HCT116 (cell line): ENCODE measurements at regions not wholly inside any gene's neighbourhood (a gene's known extent, or its start where the extent isn't known, plus 50 kb on each side); places are given as distances from the start of the nearest gene placed in this dataset.

Experiments
- ATAC-seq: fragments of 200-7000 bp; cut with Tn5 transposase; 2 replicates; pipeline ENCODE4 v1.9.1; 2020; ENCODE audit warnings: mild to moderate bottlenecking, moderate library complexity
- BruUV-seq: library from RNA; stranded (reverse); fragments of 400-500 nt; replicated peaks from 2 replicates; lab custom pipeline; 2021; lab: Mats Ljungman, UMichigan
- CTCF ChIA-PET: fragments of 300-600 bp; sonication (Branson Sonifier 250); formaldehyde crosslinking; loops from one replicate; lab custom pipeline; 2021; ENCODE audit warnings: antibody characterized with exemption; lab: Charles Lee
- POLR2A ChIA-PET: fragments of 300-600, 350-600 bp; sonication (Branson Sonifier 250); formaldehyde crosslinking; loops from one replicate; lab custom pipeline; 2021; ENCODE audit warnings: antibody characterized with exemption; lab: Charles Lee
- RAD21 ChIA-PET, 2 experiments: fragments of 300-600 bp; sonication (Branson Sonifier 250); formaldehyde crosslinking; loops; one replicate each; lab custom pipeline; 2023; ENCODE audit warnings: low total read pairs in 2 of 2; ENCODE audit not compliant: uncharacterized antibody in 2 of 2, unreplicated experiment in 2 of 2, low non-redundant PET in 1 of 2; lab: Charles Lee
- DNase-seq: peaks from one replicate; pipeline ENCODE4 v3.0.0-alpha.2; 2010; ENCODE audit warnings: low read depth, low spot score
- H2AFZ ChIP-seq: fragments of 200-600 bp; shearing (Covaris generic), sonication (generic); 2 replicates; pipeline ENCODE4 v1.6.1; 2017; ENCODE audit warnings: low read depth, mixed run types, mixed read lengths, antibody characterized with exemption, low read length; ENCODE audit not compliant: poor library complexity, severe bottlenecking
- H3K27ac ChIP-seq: 2 replicates; pipeline ENCODE4 v1.5.1; 2012; ENCODE audit warnings: low read depth, low read length
- H3K27me3 ChIP-seq: fragments of 200-600 bp; sonication (generic); 2 replicates; pipeline ENCODE4 v1.6.1; 2016; ENCODE audit warnings: mixed run types, low read length, mixed read lengths; ENCODE audit not compliant: insufficient read depth
- H3K36me3 ChIP-seq, 2 experiments: fragments of 200-500 bp in 1 of 2; fragments of 200-600 bp in 1 of 2; sonication (Bioruptor generic) in 1 of 2; sonication (generic) in 1 of 2; 2 replicates each; pipeline versions ENCODE4 v1.5.1 to v1.6.1; 2014 to 2016; ENCODE audit warnings: low read length in 2 of 2, inconsistent platforms in 1 of 2, mixed read lengths in 1 of 2, mixed run types in 1 of 2; ENCODE audit not compliant: insufficient read depth in 2 of 2, control insufficient read depth in 1 of 2
- H3K4me1 ChIP-seq, 2 experiments: fragments of 200-600 bp in 1 of 2; sonication (generic) in 1 of 2; 2 replicates each; pipeline versions ENCODE4 v1.5.1 to v1.6.1; 2012 to 2017; ENCODE audit warnings: low read length in 2 of 2, inconsistent platforms in 1 of 2, mild to moderate bottlenecking in 1 of 2, mixed read lengths in 1 of 2, mixed run types in 1 of 2, moderate library complexity in 1 of 2; ENCODE audit not compliant: insufficient read depth in 2 of 2, control insufficient read depth in 1 of 2
- H3K4me2 ChIP-seq: fragments of 200-600 bp; sonication (generic); 2 replicates; pipeline ENCODE4 v1.6.1; 2017; ENCODE audit warnings: mixed run types, low read length, mixed read lengths
- H3K4me3 ChIP-seq, 2 experiments: fragments of 200-600 bp in 1 of 2; sonication (generic) in 1 of 2; replicated peaks in 1 of 2; 2 replicates each; pipeline ENCODE4 v1.5.1; 2011 to 2016; ENCODE audit warnings: low read length in 2 of 2, control low read depth in 1 of 2, low read depth in 1 of 2, mild to moderate bottlenecking in 1 of 2, mixed read lengths in 1 of 2, mixed run types in 1 of 2
- H3K79me2 ChIP-seq: fragments of 200-600 bp; sonication (generic); 2 replicates; pipeline ENCODE4 v1.6.1; 2017; ENCODE audit warnings: mild to moderate bottlenecking, mixed run types, low read length, moderate library complexity, mixed read lengths; ENCODE audit not compliant: insufficient read depth
- H3K9ac ChIP-seq: fragments of 200-600 bp; sonication (generic); 2 replicates; pipeline ENCODE4 v1.6.1; 2016; ENCODE audit warnings: low read length, mixed read lengths
- H3K9me2 ChIP-seq: fragments of 200-600 bp; sonication (generic), shearing (Covaris generic); 2 replicates; pipeline ENCODE4 v1.6.1; 2017; ENCODE audit warnings: mixed run types, mild to moderate bottlenecking, moderate library complexity; ENCODE audit not compliant: insufficient read depth
- H3K9me3 ChIP-seq, 2 experiments: fragments of 200-500 bp in 1 of 2; fragments of 200-600 bp in 1 of 2; sonication (Bioruptor generic) in 1 of 2; sonication (generic) in 1 of 2; 2 replicates each; pipeline ENCODE4 v1.6.1; 2014 to 2017; ENCODE audit warnings: low read length in 2 of 2, mixed read lengths in 2 of 2, inconsistent platforms in 1 of 2, low read depth in 1 of 2, mild to moderate bottlenecking in 1 of 2, mixed run types in 1 of 2, moderate library complexity in 1 of 2; ENCODE audit not compliant: control insufficient read depth in 1 of 2, insufficient read depth in 1 of 2
- H4K20me1 ChIP-seq: fragments of 200-600 bp; sonication (generic), shearing (Covaris generic); 2 replicates; pipeline ENCODE4 v1.6.1; 2017; ENCODE audit warnings: mixed run types, mild to moderate bottlenecking, moderate library complexity; ENCODE audit not compliant: insufficient read depth
- CEBPB ChIP-seq: IDR thresholded peaks from 2 replicates; pipeline ENCODE4 v1.6.1; 2012; ENCODE audit warnings: low read depth
- EGR1 ChIP-seq: IDR thresholded peaks from 2 replicates; pipeline ENCODE4 v1.6.1; 2012; ENCODE audit warnings: low read depth
- JUND ChIP-seq: IDR thresholded peaks from 2 replicates; pipeline ENCODE4 v1.6.1; 2012
- POLR2A ChIP-seq: IDR thresholded peaks from 2 replicates; pipeline ENCODE4 v1.7.0; 2011; ENCODE audit warnings: borderline replicate concordance; ENCODE audit not compliant: insufficient read depth, insufficient read length; ENCODE audit errors: extremely low read depth
- SP1 ChIP-seq: IDR thresholded peaks from 2 replicates; pipeline ENCODE4 v1.6.1; 2012; ENCODE audit warnings: low read depth
- TCF7L2 ChIP-seq: IDR thresholded peaks from 2 replicates; pipeline ENCODE4 v1.7.0; 2011; ENCODE audit warnings: borderline replicate concordance, inconsistent platforms; ENCODE audit not compliant: insufficient read depth, insufficient read length; ENCODE audit errors: extremely low read depth
- intact Hi-C: fragments of 100-400 bp; cut with micrococcal nuclease; formaldehyde crosslinking; loops from 2 replicates; pipeline ENCODE4 v1.10.0; 2022
- TF ChIP-seq, protein P1 (sequence below), 3 experiments: fragments of 200-600 bp in 1 of 3; sonication (generic) in 1 of 3; IDR thresholded peaks in 2 of 3; conservative IDR thresholded peaks in 1 of 3; 2 replicates each; pipeline ENCODE4 v1.5.1; 2012 to 2017; ENCODE audit warnings: low read depth in 2 of 3, low read length in 2 of 3, antibody characterized with exemption in 1 of 3, borderline replicate concordance in 1 of 3, control low read depth in 1 of 3, mild to moderate bottlenecking in 1 of 3, mixed read lengths in 1 of 3, mixed run types in 1 of 3, moderate library complexity in 1 of 3; ENCODE audit not compliant: insufficient read depth in 1 of 3
- TF ChIP-seq, protein P2 (sequence below): IDR thresholded peaks from 2 replicates; pipeline ENCODE4 v1.6.1; 2011; ENCODE audit warnings: mild to moderate bottlenecking, low read length, moderate library complexity; ENCODE audit not compliant: insufficient replicate concordance; ENCODE audit errors: extremely low read depth
- TF ChIP-seq, protein P3 (sequence below): IDR thresholded peaks from 2 replicates; pipeline ENCODE4 v1.6.1; 2012
- TF ChIP-seq, protein P4 (sequence below): IDR thresholded peaks from 2 replicates; pipeline ENCODE4 v1.6.1; 2012

DNA sequence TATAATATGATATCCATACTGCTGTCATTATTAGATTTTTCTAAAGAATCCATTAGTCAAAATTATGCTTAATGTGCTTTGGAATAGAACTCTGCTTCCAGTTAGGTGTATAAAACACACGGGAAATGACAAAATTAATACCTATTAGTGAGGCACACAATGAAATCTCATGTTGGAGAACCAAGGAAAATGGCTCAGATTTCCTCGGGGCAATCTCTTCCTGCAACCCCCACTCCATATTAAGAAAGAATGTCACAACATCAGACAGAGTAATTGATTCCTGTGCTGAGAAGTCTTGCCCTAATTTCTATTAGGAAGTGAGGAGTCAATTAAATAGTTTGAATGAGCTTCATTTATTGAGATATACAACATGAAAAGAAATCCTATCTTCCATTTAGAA is 299.8 kb upstream of the KITLG start:
- Histone ChIP-seq H3K9me2 (no peaks in the 10 kb centered on the region), H3K4me2 (no peak overlapping the region), H3K4me3 (no peak overlapping the region), H3K79me2 (no peaks in the 10 kb centered on the region), H2AFZ (peak overlapping the region; percentile 14), H4K20me1 (no peaks in the 10 kb centered on the region)
- intact Hi-C loops, result no loop called here
- ChIA-PET RAD21 (no interaction called here), CTCF (interaction anchor here (1.4 kb wide), 1 partner anchor 10 kb away, joined by 3 read pairs; no protein-coding TSS in a partner anchor)
- TF ChIP-seq CEBPB, result no peak
- no peak for TF ChIP-seq JUND
- TF ChIP-seq, protein P1, sequence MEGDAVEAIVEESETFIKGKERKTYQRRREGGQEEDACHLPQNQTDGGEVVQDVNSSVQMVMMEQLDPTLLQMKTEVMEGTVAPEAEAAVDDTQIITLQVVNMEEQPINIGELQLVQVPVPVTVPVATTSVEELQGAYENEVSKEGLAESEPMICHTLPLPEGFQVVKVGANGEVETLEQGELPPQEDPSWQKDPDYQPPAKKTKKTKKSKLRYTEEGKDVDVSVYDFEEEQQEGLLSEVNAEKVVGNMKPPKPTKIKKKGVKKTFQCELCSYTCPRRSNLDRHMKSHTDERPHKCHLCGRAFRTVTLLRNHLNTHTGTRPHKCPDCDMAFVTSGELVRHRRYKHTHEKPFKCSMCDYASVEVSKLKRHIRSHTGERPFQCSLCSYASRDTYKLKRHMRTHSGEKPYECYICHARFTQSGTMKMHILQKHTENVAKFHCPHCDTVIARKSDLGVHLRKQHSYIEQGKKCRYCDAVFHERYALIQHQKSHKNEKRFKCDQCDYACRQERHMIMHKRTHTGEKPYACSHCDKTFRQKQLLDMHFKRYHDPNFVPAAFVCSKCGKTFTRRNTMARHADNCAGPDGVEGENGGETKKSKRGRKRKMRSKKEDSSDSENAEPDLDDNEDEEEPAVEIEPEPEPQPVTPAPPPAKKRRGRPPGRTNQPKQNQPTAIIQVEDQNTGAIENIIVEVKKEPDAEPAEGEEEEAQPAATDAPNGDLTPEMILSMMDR (IDR thresholded peaks at IDR 0.05 in 2 of 3, conservative IDR thresholded peaks at IDR 0.05 in 1 of 3; ENCODE audit: borderline replicate concordance in 1 of 3, insufficient read depth in 1 of 3, low read depth in 2 of 3, low read length in 2 of 3), result no peak
- no peak for TF ChIP-seq POLR2A
- no peak for TF ChIP-seq SP1
- no peak for TF ChIP-seq EGR1
- TF ChIP-seq, all 23 proteins: peak for 0
- BruUV-seq, result no TSS peak
- H3K27me3 ChIP-seq, result no peaks in the 10 kb centered on the region
- DNase-seq, result no peak
- no peak overlapping the region for H3K9ac ChIP-seq
- H3K9me3 ChIP-seq, result no peaks in the 10 kb centered on the region
- no peak for ATAC-seq
- H3K36me3 ChIP-seq, result no peaks in the 10 kb centered on the region
- no peak overlapping the region for H3K27ac ChIP-seq
- POLR2A ChIA-PET, result no interaction called here
- peaks cover 6 to 31% of the 10 kb centered on the region in 2 experiments; a peak in 3 of 4 replicates for H3K4me1 ChIP-seq

DNA sequence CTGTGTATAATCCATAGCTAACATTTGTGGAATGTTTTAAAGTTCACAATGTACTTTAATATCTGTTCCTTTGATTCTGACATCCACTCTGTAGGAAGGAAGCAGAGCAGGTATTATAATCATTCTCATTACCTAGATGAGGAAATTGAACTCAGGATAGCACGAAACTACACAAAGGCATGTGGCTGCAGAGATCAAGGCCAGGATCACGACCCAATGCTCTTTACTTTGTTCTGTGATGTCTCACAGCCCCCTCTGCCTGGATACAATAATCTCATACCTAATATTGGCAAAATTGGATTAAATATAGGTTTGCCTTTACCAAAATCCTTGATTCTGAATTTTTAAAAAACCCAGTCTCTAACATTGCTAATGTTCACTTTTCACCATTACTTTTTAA is 298.0 kb upstream of the KITLG start:
- intact Hi-C loops, result no loop called here
- POLR2A ChIA-PET, result no interaction called here
- H3K9me3 ChIP-seq, result no peaks in the 10 kb centered on the region
- H3K4me3 ChIP-seq, result no peak overlapping the region
- no peaks in the 10 kb centered on the region for H4K20me1 ChIP-seq
- BruUV-seq, result no TSS peak
- TF ChIP-seq, protein P2, sequence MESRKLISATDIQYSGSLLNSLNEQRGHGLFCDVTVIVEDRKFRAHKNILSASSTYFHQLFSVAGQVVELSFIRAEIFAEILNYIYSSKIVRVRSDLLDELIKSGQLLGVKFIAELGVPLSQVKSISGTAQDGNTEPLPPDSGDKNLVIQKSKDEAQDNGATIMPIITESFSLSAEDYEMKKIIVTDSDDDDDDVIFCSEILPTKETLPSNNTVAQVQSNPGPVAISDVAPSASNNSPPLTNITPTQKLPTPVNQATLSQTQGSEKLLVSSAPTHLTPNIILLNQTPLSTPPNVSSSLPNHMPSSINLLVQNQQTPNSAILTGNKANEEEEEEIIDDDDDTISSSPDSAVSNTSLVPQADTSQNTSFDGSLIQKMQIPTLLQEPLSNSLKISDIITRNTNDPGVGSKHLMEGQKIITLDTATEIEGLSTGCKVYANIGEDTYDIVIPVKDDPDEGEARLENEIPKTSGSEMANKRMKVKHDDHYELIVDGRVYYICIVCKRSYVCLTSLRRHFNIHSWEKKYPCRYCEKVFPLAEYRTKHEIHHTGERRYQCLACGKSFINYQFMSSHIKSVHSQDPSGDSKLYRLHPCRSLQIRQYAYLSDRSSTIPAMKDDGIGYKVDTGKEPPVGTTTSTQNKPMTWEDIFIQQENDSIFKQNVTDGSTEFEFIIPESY, result no peak
- TF ChIP-seq SP1 (peak; percentile 20; the same call in 1 of the 2 replicates), TCF7L2 (peak; percentile 97), JUND (0 out of 2 replicates have a peak, but pooled peaks have one; percentile 19)
- TF ChIP-seq, protein P3, sequence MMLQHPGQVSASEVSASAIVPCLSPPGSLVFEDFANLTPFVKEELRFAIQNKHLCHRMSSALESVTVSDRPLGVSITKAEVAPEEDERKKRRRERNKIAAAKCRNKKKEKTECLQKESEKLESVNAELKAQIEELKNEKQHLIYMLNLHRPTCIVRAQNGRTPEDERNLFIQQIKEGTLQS, result no peak
- TF ChIP-seq, protein P4, sequence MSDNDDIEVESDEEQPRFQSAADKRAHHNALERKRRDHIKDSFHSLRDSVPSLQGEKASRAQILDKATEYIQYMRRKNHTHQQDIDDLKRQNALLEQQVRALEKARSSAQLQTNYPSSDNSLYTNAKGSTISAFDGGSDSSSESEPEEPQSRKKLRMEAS, result peak; percentile 18; the same call in 1 of the 2 replicates
- TF ChIP-seq, all 23 proteins: peak for 4
- H3K4me2 ChIP-seq, result peak overlapping the region; percentile 27
- peak overlapping the region; percentile 10 for H3K9ac ChIP-seq
- no peaks in the 10 kb centered on the region for H3K9me2 ChIP-seq
- peak overlapping the region; percentile 57 for H2AFZ ChIP-seq
- no peak for DNase-seq
- H3K4me1 ChIP-seq, result peaks cover 6 to 31% of the 10 kb centered on the region in 2 experiments; a peak in 3 of 4 replicates
- peak overlapping the region; percentile 11; the same call in 1 of the 2 replicates for H3K27ac ChIP-seq
- ChIA-PET CTCF (no interaction called here), RAD21 (no interaction called here)
- H3K27me3 ChIP-seq, result no peaks in the 10 kb centered on the region
- no peaks in the 10 kb centered on the region for H3K36me3 ChIP-seq
- ATAC-seq, result peak; percentile 50
- no peaks in the 10 kb centered on the region for H3K79me2 ChIP-seq
